ENCODE measurements at regions not wholly inside any gene's neighbourhood (a gene's known extent, or its start where the extent isn't known, plus 50 kb on each side); places are given as distances from the start of the nearest gene placed in this dataset.

GRCh38 chr5:5799826-5800225, 377.3 kb downstream of the ICE1 start:
- Histone ChIP-seq H2AFZ (ENCODE audit: low read length) (no peak overlapping the region), H3K36me3 (replicated peaks; ENCODE audit: insufficient read depth, low read length) (no peaks in the 10 kb centered on the region), H3F3A (ENCODE audit: insufficient read depth, low read length) (peaks cover 4% of the 10 kb centered on the region; the same call in 1 of the 2 replicates), H3K79me2 (ENCODE audit: low read length) (no peaks in the 10 kb centered on the region), H3K9me2 (replicated peaks; ENCODE audit: insufficient read depth, low read length) (no peaks in the 10 kb centered on the region), H4K20me1 (ENCODE audit: insufficient read depth, low read length) (no peaks in the 10 kb centered on the region), H3K27ac (ENCODE audit: low read length) (no peak overlapping the region), H3K4me2 (ENCODE audit: low read depth, low read length) (no peak overlapping the region), H3K27me3 (replicated peaks; ENCODE audit: insufficient read depth, low read length) (no peaks in the 10 kb centered on the region), H3K9ac (ENCODE audit: low read length) (no peak overlapping the region), H3K4me3 (ENCODE audit: low read length) (no peak overlapping the region), H3K9me3 (replicated peaks; ENCODE audit: insufficient read depth, low read length) (no peaks in the 10 kb centered on the region), H3K4me1 (ENCODE audit: low read length) (peaks cover 9% of the 10 kb centered on the region)
- TF ChIP-seq EZH2phosphoT487 (IDR thresholded peaks at IDR 0.05; ENCODE audit: low read length) (no peak), CTCF (IDR thresholded peaks at IDR 0.05; ENCODE audit: low read length) (no peak), EZH2 (optimal IDR thresholded peaks at IDR 0.05; ENCODE audit: low read depth, low read length) (no peak)
- DNase-seq, result no peak

- no peak overlapping the region for H3K4me2 ChIP-seq (ENCODE audit: low read depth, low read length)
- H3K4me3 ChIP-seq (ENCODE audit: low read length), result no peak overlapping the region
- H4K20me1 ChIP-seq (ENCODE audit: insufficient read depth, low read length), result no peaks in the 10 kb centered on the region
- peaks cover 9% of the 10 kb centered on the region for H3K4me1 ChIP-seq (ENCODE audit: low read length)
- H3K36me3 ChIP-seq (replicated peaks; ENCODE audit: insufficient read depth, low read length), result no peaks in the 10 kb centered on the region
- no peaks in the 10 kb centered on the region for H3K79me2 ChIP-seq (ENCODE audit: low read length)
- TF ChIP-seq EZH2 (optimal IDR thresholded peaks at IDR 0.05; ENCODE audit: low read depth, low read length) (no peak), CTCF (IDR thresholded peaks at IDR 0.05; ENCODE audit: low read length) (no peak), EZH2phosphoT487 (IDR thresholded peaks at IDR 0.05; ENCODE audit: low read length) (no peak)
- no peak overlapping the region for H2AFZ ChIP-seq (ENCODE audit: low read length)
- DNase-seq, result no peak
- no peaks in the 10 kb centered on the region for H3K9me3 ChIP-seq (replicated peaks; ENCODE audit: insufficient read depth, low read length)
- H3K27me3 ChIP-seq (replicated peaks; ENCODE audit: insufficient read depth, low read length), result no peaks in the 10 kb centered on the region
- H3K9ac ChIP-seq (ENCODE audit: low read length), result no peak overlapping the region
- no peaks in the 10 kb centered on the region for H3K9me2 ChIP-seq (replicated peaks; ENCODE audit: insufficient read depth, low read length)
- peaks cover 4% of the 10 kb centered on the region; the same call in 1 of the 2 replicates for H3F3A ChIP-seq (ENCODE audit: insufficient read depth, low read length)
- H3K27ac ChIP-seq (ENCODE audit: low read length), result no peak overlapping the region
These were observed 376.8 kb downstream of the ICE1 start for GRCh38 chr5:5799229-5799628.

DNA sequence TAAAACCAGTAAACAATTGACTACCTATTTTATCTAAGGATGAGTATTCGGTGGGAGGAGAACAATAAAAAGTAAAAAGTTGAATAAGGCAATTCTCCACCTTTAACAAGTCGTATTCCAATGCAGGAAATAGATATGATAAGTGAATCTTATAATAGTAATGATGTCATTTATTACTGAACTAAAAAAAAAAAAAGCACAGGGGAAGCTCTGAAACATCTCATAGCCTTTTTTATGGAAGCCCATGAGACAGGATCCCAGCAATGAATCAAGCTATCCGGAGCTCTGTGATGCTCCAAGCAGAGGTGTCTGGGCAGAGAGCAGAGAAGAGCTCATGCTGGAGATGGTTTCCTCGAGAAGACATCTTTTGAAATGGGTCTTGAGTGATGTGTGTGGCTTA, 376.0 kb downstream of the ICE1 start:
- peaks cover 9% of the 10 kb centered on the region for H3K4me1 ChIP-seq (ENCODE audit: low read length)
- H3K27me3 ChIP-seq (replicated peaks; ENCODE audit: insufficient read depth, low read length), result no peaks in the 10 kb centered on the region
- H2AFZ ChIP-seq (ENCODE audit: low read length), result no peak overlapping the region
- H3K9me3 ChIP-seq (replicated peaks; ENCODE audit: insufficient read depth, low read length), result no peaks in the 10 kb centered on the region
- no peak overlapping the region for H3K27ac ChIP-seq (ENCODE audit: low read length)
- H3K79me2 ChIP-seq (ENCODE audit: low read length), result no peaks in the 10 kb centered on the region
- no peak overlapping the region for H3K4me3 ChIP-seq (ENCODE audit: low read length)
- no peaks in the 10 kb centered on the region for H4K20me1 ChIP-seq (ENCODE audit: insufficient read depth, low read length)
- peaks cover 4% of the 10 kb centered on the region; the same call in 1 of the 2 replicates for H3F3A ChIP-seq (ENCODE audit: insufficient read depth, low read length)
- no peak for DNase-seq
- no peaks in the 10 kb centered on the region for H3K9me2 ChIP-seq (replicated peaks; ENCODE audit: insufficient read depth, low read length)
- no peak for TF ChIP-seq EZH2phosphoT487 (IDR thresholded peaks at IDR 0.05; ENCODE audit: low read length)
- TF ChIP-seq CTCF (IDR thresholded peaks at IDR 0.05; ENCODE audit: low read length), result no peak
- no peak for TF ChIP-seq EZH2 (optimal IDR thresholded peaks at IDR 0.05; ENCODE audit: low read depth, low read length)
- H3K36me3 ChIP-seq (replicated peaks; ENCODE audit: insufficient read depth, low read length), result no peaks in the 10 kb centered on the region
- H3K4me2 ChIP-seq (ENCODE audit: low read depth, low read length), result no peak overlapping the region
- H3K9ac ChIP-seq (ENCODE audit: low read length), result no peak overlapping the region

Measured in MM.1S (cell line).